ENCODE measurements at regions not wholly inside any gene's neighbourhood (a gene's known extent, or its start where the extent isn't known, plus 50 kb on each side); places are given as distances from the start of the nearest gene placed in this dataset.

- TF ChIP-seq SMC3 (conservative IDR thresholded peaks at IDR 0.05; ENCODE audit: poor library complexity) (no peak), RAD21 (conservative IDR thresholded peaks at IDR 0.05) (no peak), EP300 (conservative IDR thresholded peaks at IDR 0.05; ENCODE audit: poor library complexity, severe bottlenecking) (no peak), TAF1 (IDR thresholded peaks at IDR 0.05; ENCODE audit: low read depth) (no peak), MXI1 (conservative IDR thresholded peaks at IDR 0.05; ENCODE audit: poor library complexity, severe bottlenecking) (no peak), EZH2 (IDR thresholded peaks at IDR 0.05; ENCODE audit: borderline replicate concordance, insufficient read depth, low read length, poor library complexity, severe bottlenecking) (no peak), POLR2AphosphoS5 (IDR thresholded peaks at IDR 0.05) (no peak), REST (IDR thresholded peaks at IDR 0.05; ENCODE audit: borderline replicate concordance) (no peak), CTCF (IDR thresholded peaks at IDR 0.05; ENCODE audit: poor library complexity, severe bottlenecking) (no peak)
- H3K27me3 ChIP-seq (ENCODE audit: insufficient read depth, low read depth, low read length): no peaks in the 10 kb centered on the region
- H3K4me2 ChIP-seq (ENCODE audit: low read length): no peak overlapping the region
- H3K79me2 ChIP-seq (replicated peaks; ENCODE audit: insufficient read depth, low read length): no peaks in the 10 kb centered on the region
- no peaks in the 10 kb centered on the region for H3K9me2 ChIP-seq (ENCODE audit: insufficient read depth, low read length)
- H3K9ac ChIP-seq (ENCODE audit: low read length): no peak overlapping the region
- no peak overlapping the region for H3K4me3 ChIP-seq (ENCODE audit: low read length)
- no peak overlapping the region for H2AFZ ChIP-seq (ENCODE audit: low read depth, low read length)
- H3K36me3 ChIP-seq (ENCODE audit: insufficient read depth, low read length): no peaks in the 10 kb centered on the region
- no peaks in the 10 kb centered on the region for H4K20me1 ChIP-seq (ENCODE audit: insufficient read depth)
- H3F3A ChIP-seq (ENCODE audit: insufficient read depth, low read length, poor library complexity, severe bottlenecking): no peaks in the 10 kb centered on the region
- no peak overlapping the region for H3K27ac ChIP-seq (ENCODE audit: low read length)
- no peaks in the 10 kb centered on the region for H3K9me3 ChIP-seq (ENCODE audit: low read length)
Observed at GRCh38 chr4:123777373-123777772, 380.8 kb downstream of the SPRY1 start.

- H3K9ac ChIP-seq (ENCODE audit: low read length): no peak overlapping the region
- no peaks in the 10 kb centered on the region for H3F3A ChIP-seq (ENCODE audit: insufficient read depth, low read length, poor library complexity, severe bottlenecking)
- H3K4me2 ChIP-seq (ENCODE audit: low read length): no peak overlapping the region
- H3K27me3 ChIP-seq (ENCODE audit: insufficient read depth, low read depth, low read length): no peaks in the 10 kb centered on the region
- no peaks in the 10 kb centered on the region for H4K20me1 ChIP-seq (ENCODE audit: insufficient read depth)
- no peak overlapping the region for H3K4me3 ChIP-seq (ENCODE audit: low read length)
- no peaks in the 10 kb centered on the region for H3K36me3 ChIP-seq (ENCODE audit: insufficient read depth, low read length)
- no peaks in the 10 kb centered on the region for H3K9me2 ChIP-seq (ENCODE audit: insufficient read depth, low read length)
- no peak overlapping the region for H3K27ac ChIP-seq (ENCODE audit: low read length)
- TF ChIP-seq POLR2AphosphoS5 (IDR thresholded peaks at IDR 0.05): no peak
- TF ChIP-seq SMC3 (conservative IDR thresholded peaks at IDR 0.05; ENCODE audit: poor library complexity): no peak
- no peak for TF ChIP-seq TAF1 (IDR thresholded peaks at IDR 0.05; ENCODE audit: low read depth)
- TF ChIP-seq EP300 (conservative IDR thresholded peaks at IDR 0.05; ENCODE audit: poor library complexity, severe bottlenecking): no peak
- no peak for TF ChIP-seq CTCF (IDR thresholded peaks at IDR 0.05; ENCODE audit: poor library complexity, severe bottlenecking)
- no peak for TF ChIP-seq REST (IDR thresholded peaks at IDR 0.05; ENCODE audit: borderline replicate concordance)
- TF ChIP-seq EZH2 (IDR thresholded peaks at IDR 0.05; ENCODE audit: borderline replicate concordance, insufficient read depth, low read length, poor library complexity, severe bottlenecking): no peak
- TF ChIP-seq RAD21 (conservative IDR thresholded peaks at IDR 0.05): no peak
- no peaks in the 10 kb centered on the region for H3K79me2 ChIP-seq (replicated peaks; ENCODE audit: insufficient read depth, low read length)
- H2AFZ ChIP-seq (ENCODE audit: low read depth, low read length): no peak overlapping the region
- H3K9me3 ChIP-seq (ENCODE audit: low read length): no peaks in the 10 kb centered on the region
Observed at GRCh38 chr4:123783151-123783790, 386.7 kb downstream of the SPRY1 start.

Data from neural cell (in vitro differentiated cells).